ENCODE measurements at regions not wholly inside any gene's neighbourhood (a gene's known extent, or its start where the extent isn't known, plus 50 kb on each side); places are given as distances from the start of the nearest gene placed in this dataset.

GRCh38 chr18:22318745-22319407 lies 98.8 kb downstream of the CTAGE1 start:
- Histone ChIP-seq H3K36me3 (ENCODE audit: insufficient read depth, low read length) (no peaks in the 10 kb centered on the region), H3K4me1 (ENCODE audit: insufficient read depth, low read length) (no peaks in the 10 kb centered on the region), H3K9ac (ENCODE audit: low read depth, low read length) (no peak overlapping the region), H3K9me3 (ENCODE audit: control insufficient read depth, insufficient read depth, low read length) (no peaks in the 10 kb centered on the region)

- Histone ChIP-seq H3K9me3 (ENCODE audit: control insufficient read depth, insufficient read depth, low read length) (no peaks in the 10 kb centered on the region), H3K4me1 (ENCODE audit: insufficient read depth, low read length) (no peaks in the 10 kb centered on the region), H3K9ac (ENCODE audit: low read depth, low read length) (no peak overlapping the region), H3K36me3 (ENCODE audit: insufficient read depth, low read length) (no peaks in the 10 kb centered on the region)
Observed at GRCh38 chr18:22314420-22314819, 103.3 kb downstream of the CTAGE1 start.

- Histone ChIP-seq H3K4me1 (ENCODE audit: insufficient read depth, low read length) (no peaks in the 10 kb centered on the region), H3K9me3 (ENCODE audit: control insufficient read depth, insufficient read depth, low read length) (no peaks in the 10 kb centered on the region), H3K36me3 (ENCODE audit: insufficient read depth, low read length) (no peaks in the 10 kb centered on the region), H3K9ac (ENCODE audit: low read depth, low read length) (no peak overlapping the region)
Observed at GRCh38 chr18:22314001-22314400, 103.7 kb downstream of the CTAGE1 start.

GRCh38 chr18:22311301-22311700 lies 106.4 kb downstream of the CTAGE1 start:
- no peaks in the 10 kb centered on the region for H3K4me1 ChIP-seq (ENCODE audit: insufficient read depth, low read length)
- H3K36me3 ChIP-seq (ENCODE audit: insufficient read depth, low read length) = no peaks in the 10 kb centered on the region
- H3K9ac ChIP-seq (ENCODE audit: low read depth, low read length) = no peak overlapping the region
- no peaks in the 10 kb centered on the region for H3K9me3 ChIP-seq (ENCODE audit: control insufficient read depth, insufficient read depth, low read length)

GRCh38 chr18:22309191-22309590 lies 108.5 kb downstream of the CTAGE1 start:
- Histone ChIP-seq H3K36me3 (ENCODE audit: insufficient read depth, low read length) (no peaks in the 10 kb centered on the region), H3K4me1 (ENCODE audit: insufficient read depth, low read length) (no peaks in the 10 kb centered on the region), H3K9me3 (ENCODE audit: control insufficient read depth, insufficient read depth, low read length) (no peaks in the 10 kb centered on the region), H3K9ac (ENCODE audit: low read depth, low read length) (no peak overlapping the region)

- Histone ChIP-seq H3K9me3 (ENCODE audit: control insufficient read depth, insufficient read depth, low read length) (no peaks in the 10 kb centered on the region), H3K9ac (ENCODE audit: low read depth, low read length) (no peak overlapping the region), H3K4me1 (ENCODE audit: insufficient read depth, low read length) (no peaks in the 10 kb centered on the region), H3K36me3 (ENCODE audit: insufficient read depth, low read length) (no peaks in the 10 kb centered on the region)
Observed at GRCh38 chr18:22307528-22307927, 110.2 kb downstream of the CTAGE1 start.

GRCh38 chr18:22303927-22304326 lies 113.8 kb downstream of the CTAGE1 start:
- Histone ChIP-seq H3K9me3 (ENCODE audit: control insufficient read depth, insufficient read depth, low read length) (no peaks in the 10 kb centered on the region), H3K9ac (ENCODE audit: low read depth, low read length) (no peak overlapping the region), H3K4me1 (ENCODE audit: insufficient read depth, low read length) (no peaks in the 10 kb centered on the region), H3K36me3 (ENCODE audit: insufficient read depth, low read length) (no peaks in the 10 kb centered on the region)

- Histone ChIP-seq H3K36me3 (ENCODE audit: insufficient read depth, low read length) (no peaks in the 10 kb centered on the region), H3K4me1 (ENCODE audit: insufficient read depth, low read length) (no peaks in the 10 kb centered on the region), H3K9me3 (ENCODE audit: control insufficient read depth, insufficient read depth, low read length) (no peaks in the 10 kb centered on the region), H3K9ac (ENCODE audit: low read depth, low read length) (no peak overlapping the region)
Observed at GRCh38 chr18:22302144-22302543, 115.6 kb downstream of the CTAGE1 start.

- Histone ChIP-seq H3K9me3 (ENCODE audit: control insufficient read depth, insufficient read depth, low read length) (no peaks in the 10 kb centered on the region), H3K4me1 (ENCODE audit: insufficient read depth, low read length) (no peaks in the 10 kb centered on the region), H3K9ac (ENCODE audit: low read depth, low read length) (no peak overlapping the region), H3K36me3 (ENCODE audit: insufficient read depth, low read length) (no peaks in the 10 kb centered on the region)
Observed at GRCh38 chr18:22300665-22301636, 116.8 kb downstream of the CTAGE1 start.

GRCh38 chr18:22297008-22297407 lies 120.7 kb downstream of the CTAGE1 start:
- no peaks in the 10 kb centered on the region for H3K36me3 ChIP-seq (ENCODE audit: insufficient read depth, low read length)
- no peaks in the 10 kb centered on the region for H3K9me3 ChIP-seq (ENCODE audit: control insufficient read depth, insufficient read depth, low read length)
- H3K9ac ChIP-seq (ENCODE audit: low read depth, low read length) = no peak overlapping the region
- no peaks in the 10 kb centered on the region for H3K4me1 ChIP-seq (ENCODE audit: insufficient read depth, low read length)

GRCh38 chr18:22296304-22296703 lies 121.4 kb downstream of the CTAGE1 start:
- Histone ChIP-seq H3K9me3 (ENCODE audit: control insufficient read depth, insufficient read depth, low read length) (no peaks in the 10 kb centered on the region), H3K4me1 (ENCODE audit: insufficient read depth, low read length) (no peaks in the 10 kb centered on the region), H3K36me3 (ENCODE audit: insufficient read depth, low read length) (no peaks in the 10 kb centered on the region), H3K9ac (ENCODE audit: low read depth, low read length) (no peak overlapping the region)

GRCh38 chr18:22293417-22293816 lies 124.0 kb downstream of the GATA6 start:
- no peaks in the 10 kb centered on the region for H3K36me3 ChIP-seq (ENCODE audit: insufficient read depth, low read length)
- no peak overlapping the region for H3K9ac ChIP-seq (ENCODE audit: low read depth, low read length)
- H3K4me1 ChIP-seq (ENCODE audit: insufficient read depth, low read length) = no peaks in the 10 kb centered on the region
- no peaks in the 10 kb centered on the region for H3K9me3 ChIP-seq (ENCODE audit: control insufficient read depth, insufficient read depth, low read length)

- no peak overlapping the region for H3K9ac ChIP-seq (ENCODE audit: low read depth, low read length)
Observed at GRCh38 chr18:22290004-22290403, 120.6 kb downstream of the GATA6 start.

GRCh38 chr18:22286585-22286984 lies 117.2 kb downstream of the GATA6 start:
- no peaks in the 10 kb centered on the region for H3K9me3 ChIP-seq (ENCODE audit: control insufficient read depth, insufficient read depth, low read length)
- H3K36me3 ChIP-seq (ENCODE audit: insufficient read depth, low read length) = no peaks in the 10 kb centered on the region
- no peak overlapping the region for H3K9ac ChIP-seq (ENCODE audit: low read depth, low read length)
- H3K4me1 ChIP-seq (ENCODE audit: insufficient read depth, low read length) = no peaks in the 10 kb centered on the region; the same call in 1 of the 2 replicates

More at GRCh38 chr18:22290004-22290403, 120.6 kb downstream of the GATA6 start:
- H3K36me3 ChIP-seq (ENCODE audit: insufficient read depth, low read length) = no peaks in the 10 kb centered on the region
- H3K4me1 ChIP-seq (ENCODE audit: insufficient read depth, low read length) = no peaks in the 10 kb centered on the region
- no peaks in the 10 kb centered on the region for H3K9me3 ChIP-seq (ENCODE audit: control insufficient read depth, insufficient read depth, low read length)
